Dedifferentiated amniotic fluid mesenchymal stem cell (primary cell): ENCODE measurements at regions not wholly inside any gene's neighbourhood (a gene's known extent, or its start where the extent isn't known, plus 50 kb on each side); places are given as distances from the start of the nearest gene placed in this dataset.

Source experiments
- DNase-seq: peaks from one replicate; pipeline ENCODE4 v3.0.0-alpha.2; 2016; ENCODE audit errors: extremely low spot score

GRCh38 chr7:84495128-84495527 lies 300.5 kb upstream of the SEMA3A start:
- no peak for DNase-seq

- DNase-seq, result no peak
Observed at GRCh38 chr7:84492098-84493034, 297.8 kb upstream of the SEMA3A start.

- DNase-seq, result no peak
Observed at GRCh38 chr7:84490661-84491060, 296.1 kb upstream of the SEMA3A start.

- DNase-seq, result no peak
Observed at GRCh38 chr7:84484502-84485079, 290.0 kb upstream of the SEMA3A start.

GRCh38 chr7:84482476-84482875 lies 287.9 kb upstream of the SEMA3A start:
- DNase-seq, result no peak

- no peak for DNase-seq
Observed at GRCh38 chr7:84479059-84479458, 284.5 kb upstream of the SEMA3A start.

- no peak for DNase-seq
Observed at GRCh38 chr7:84477786-84478478, 283.3 kb upstream of the SEMA3A start.

- DNase-seq, result no peak
Observed at GRCh38 chr7:84474436-84474835, 279.8 kb upstream of the SEMA3A start.

- DNase-seq, result no peak
Observed at GRCh38 chr7:84471576-84471975, 277.0 kb upstream of the SEMA3A start.

- no peak for DNase-seq
Observed at GRCh38 chr7:84469034-84469433, 274.4 kb upstream of the SEMA3A start.

- DNase-seq, result no peak
Observed at GRCh38 chr7:84462259-84462658, 267.7 kb upstream of the SEMA3A start.

GRCh38 chr7:84461093-84461492 lies 266.5 kb upstream of the SEMA3A start:
- DNase-seq, result no peak

GRCh38 chr7:84455788-84456187 lies 261.2 kb upstream of the SEMA3A start:
- DNase-seq, result no peak

- no peak for DNase-seq
Observed at GRCh38 chr7:84454174-84454959, 259.8 kb upstream of the SEMA3A start.

- no peak for DNase-seq
Observed at GRCh38 chr7:84452618-84453017, 258.0 kb upstream of the SEMA3A start.

- no peak for DNase-seq
Observed at GRCh38 chr7:84450772-84451171, 256.2 kb upstream of the SEMA3A start.

GRCh38 chr7:84447636-84448293 lies 253.2 kb upstream of the SEMA3A start:
- DNase-seq, result no peak

GRCh38 chr7:84446991-84447480 lies 252.4 kb upstream of the SEMA3A start:
- DNase-seq, result no peak

- DNase-seq, result no peak
Observed at GRCh38 chr7:84425702-84426259, 231.2 kb upstream of the SEMA3A start.

- no peak for DNase-seq
Observed at GRCh38 chr7:84422790-84423189, 228.2 kb upstream of the SEMA3A start.
